Mesenchymal stem cell (in vitro differentiated cells and primary cell): ENCODE measurements at regions not wholly inside any gene's neighbourhood (a gene's known extent, or its start where the extent isn't known, plus 50 kb on each side); places are given as distances from the start of the nearest gene placed in this dataset.
A peak's percentile ranks its signal among the peaks of the same experiment; 100 is the strongest.

ENCODE experiments used
- DNase-seq: peaks from one replicate; pipeline ENCODE4 v3.0.0-alpha.2; 2013
- H2AFZ ChIP-seq: one replicate; pipeline ENCODE4 v1.6.1; 2013; ENCODE audit warnings: low read depth, mild to moderate bottlenecking, control low read depth, inconsistent platforms, low read length, moderate library complexity
- H2AK5ac ChIP-seq: 2 replicates; pipeline ENCODE4 v1.6.1; 2013; ENCODE audit warnings: low read length, moderate library complexity, mild to moderate bottlenecking, inconsistent platforms; ENCODE audit not compliant: severe bottlenecking
- H2BK120ac ChIP-seq: one replicate; pipeline ENCODE4 v1.6.1; 2013; ENCODE audit warnings: low read depth, mild to moderate bottlenecking, inconsistent platforms, low read length, moderate library complexity
- H2BK12ac ChIP-seq, 2 experiments: one replicate each; pipeline ENCODE4 v1.6.1; 2013; ENCODE audit warnings: inconsistent platforms in 2 of 2, low read length in 2 of 2, mild to moderate bottlenecking in 2 of 2, moderate library complexity in 2 of 2, control low read depth in 1 of 2
- H2BK15ac ChIP-seq: one replicate; pipeline ENCODE4 v1.6.1; 2013; ENCODE audit warnings: mild to moderate bottlenecking, low read depth, inconsistent platforms; ENCODE audit not compliant: poor library complexity, severe bottlenecking
- H2BK5ac ChIP-seq: 2 replicates; pipeline ENCODE4 v1.6.1; 2013; ENCODE audit warnings: low read depth, mild to moderate bottlenecking, low read length, control low read depth, inconsistent platforms; ENCODE audit not compliant: poor library complexity, severe bottlenecking
- H3K14ac ChIP-seq, 2 experiments: one replicate each; pipeline ENCODE4 v1.6.1; 2013; ENCODE audit warnings: inconsistent platforms in 2 of 2, low read length in 2 of 2, control low read depth in 1 of 2, mild to moderate bottlenecking in 1 of 2, moderate library complexity in 1 of 2
- H3K18ac ChIP-seq, 2 experiments: one replicate each; pipeline ENCODE4 v1.6.1; 2013; ENCODE audit warnings: inconsistent platforms in 2 of 2, low read length in 2 of 2, control low read depth in 1 of 2, low read depth in 1 of 2, mild to moderate bottlenecking in 1 of 2
- H3K23ac ChIP-seq, 2 experiments: one replicate each; pipeline ENCODE4 v1.6.1; 2013; ENCODE audit warnings: inconsistent platforms in 2 of 2, low read length in 2 of 2, mild to moderate bottlenecking in 2 of 2, moderate library complexity in 2 of 2, control low read depth in 1 of 2
- H3K27ac ChIP-seq: 2 replicates; pipeline ENCODE4 v1.5.1; 2013; ENCODE audit warnings: mild to moderate bottlenecking, moderate library complexity, low read length, control low read depth, inconsistent platforms; ENCODE audit not compliant: poor library complexity, severe bottlenecking
- H3K27me3 ChIP-seq, 2 experiments: 2 replicates each; pipeline versions ENCODE4 v1.6.1 to v1.7.0; 2013; ENCODE audit warnings: low read length in 2 of 2, mild to moderate bottlenecking in 2 of 2, moderate library complexity in 2 of 2, control low read depth in 1 of 2, inconsistent platforms in 1 of 2; ENCODE audit not compliant: control insufficient read depth in 1 of 2, insufficient read depth in 1 of 2
- H3K36me3 ChIP-seq, 2 experiments: 2 replicates each; pipeline versions ENCODE4 v1.6.1 to v1.7.0; 2013; ENCODE audit warnings: low read length in 2 of 2, control low read depth in 1 of 2, inconsistent platforms in 1 of 2, low read depth in 1 of 2, mild to moderate bottlenecking in 1 of 2; ENCODE audit not compliant: insufficient read depth in 2 of 2, control insufficient read depth in 1 of 2
- H3K4ac ChIP-seq, 2 experiments: one replicate each; pipeline ENCODE4 v1.6.1; 2013; ENCODE audit warnings: inconsistent platforms in 2 of 2, low read length in 2 of 2, mild to moderate bottlenecking in 2 of 2, moderate library complexity in 2 of 2, control low read depth in 1 of 2, low read depth in 1 of 2
- H3K4me1 ChIP-seq: 2 replicates; pipeline ENCODE4 v1.6.1; 2013; ENCODE audit warnings: low read depth, low read length, control low read depth; ENCODE audit not compliant: control insufficient read depth, insufficient read depth
- H3K4me2 ChIP-seq: 2 replicates; pipeline ENCODE4 v1.6.1; 2013; ENCODE audit warnings: low read length, mild to moderate bottlenecking, inconsistent platforms; ENCODE audit not compliant: poor library complexity, severe bottlenecking
- H3K4me3 ChIP-seq, 2 experiments: 2 replicates each; pipeline versions ENCODE4 v1.5.1 to v1.7.0; 2013; ENCODE audit warnings: low read length in 2 of 2, mild to moderate bottlenecking in 2 of 2, control low read depth in 1 of 2, low read depth in 1 of 2; ENCODE audit not compliant: insufficient read depth in 1 of 2
- H3K79me1 ChIP-seq: replicated peaks from 2 replicates; pipeline ENCODE4 v1.6.1; 2013; ENCODE audit warnings: mild to moderate bottlenecking, control low read depth, low read length, inconsistent platforms; ENCODE audit not compliant: poor library complexity, severe bottlenecking
- H3K9ac ChIP-seq: 2 replicates; pipeline ENCODE4 v1.7.0; 2013; ENCODE audit warnings: mild to moderate bottlenecking, low read length, moderate library complexity
- H3K9me3 ChIP-seq: 2 replicates; pipeline ENCODE4 v1.7.0; 2013; ENCODE audit warnings: mild to moderate bottlenecking, low read length; ENCODE audit not compliant: control insufficient read depth
- H4K8ac ChIP-seq: one replicate; pipeline ENCODE4 v1.6.1; 2013; ENCODE audit warnings: inconsistent platforms, mild to moderate bottlenecking, low read length, moderate library complexity
- H4K91ac ChIP-seq: one replicate; pipeline ENCODE4 v1.6.1; 2013; ENCODE audit warnings: mild to moderate bottlenecking, low read length, inconsistent platforms
- WGBS: methylation state at CpG from one replicate; pipeline ENCODE4 v1.1.7; 2013; ENCODE audit warnings: mixed read lengths; 5-methylcytosine and 5-hydroxymethylcytosine counted together

DNA sequence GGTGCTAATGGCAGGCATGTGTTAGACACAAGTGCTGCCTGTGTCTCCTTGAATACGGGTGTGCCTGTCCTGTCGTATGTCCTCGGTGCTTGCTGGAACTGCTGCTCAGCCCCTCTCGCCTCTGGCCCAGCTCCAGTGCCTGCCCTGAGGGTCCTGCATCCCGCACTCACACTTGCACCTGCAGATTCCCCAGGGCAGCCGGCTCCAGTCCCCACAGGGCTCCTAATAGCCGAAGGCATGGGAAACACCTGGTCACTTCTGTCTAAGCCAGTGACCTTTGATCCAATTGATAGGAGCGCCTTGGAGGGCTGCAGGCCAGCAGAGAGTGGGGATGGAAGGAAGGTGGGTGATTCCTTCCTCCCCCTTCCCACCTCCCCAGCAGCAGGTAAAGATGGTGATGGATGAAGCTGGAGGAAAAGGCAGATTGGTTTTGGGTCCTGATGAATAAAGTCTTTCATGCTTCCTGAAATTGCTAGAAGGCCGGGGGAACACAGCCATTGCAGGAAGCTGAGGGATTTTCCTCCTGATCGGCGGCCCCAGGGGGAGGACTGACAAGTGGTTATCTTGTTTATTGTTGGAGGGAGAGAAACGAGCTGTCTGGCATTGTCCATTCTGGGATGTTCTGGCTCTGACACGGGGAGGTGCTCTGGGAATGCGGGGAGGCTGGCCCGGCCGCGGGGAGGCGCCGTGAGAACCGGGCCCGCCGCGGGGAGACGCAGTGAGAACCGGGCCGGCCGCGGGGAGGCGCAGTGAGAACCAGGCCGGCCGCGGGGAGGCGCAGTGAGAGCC is 110.9 kb upstream of the B3GAT1 start:
- Histone ChIP-seq H2BK15ac (no peak overlapping the region), H3K4me2 (no peak overlapping the region), H3K4ac (no peak overlapping the region), H2AK5ac (no peak overlapping the region), H2BK5ac (no peak overlapping the region), H3K9ac (no peak overlapping the region), H2BK120ac (no peak overlapping the region), H3K79me1 (no peaks in the 10 kb centered on the region), H3K4me1 (peaks cover 3% of the 10 kb centered on the region), H3K27ac (no peak overlapping the region), H3K14ac (no peak overlapping the region), H3K23ac (no peak overlapping the region), H3K9me3 (no peaks in the 10 kb centered on the region), H3K18ac (no peak overlapping the region), H4K8ac (no peak overlapping the region), H2AFZ (no peak overlapping the region), H3K27me3 (peaks cover 0 to 14% of the 10 kb centered on the region in 2 experiments), H3K36me3 (no peaks in the 10 kb centered on the region), H2BK12ac (no peak overlapping the region), H3K4me3 (no peak overlapping the region), H4K91ac (no peak overlapping the region)
- no peak for DNase-seq
- 78% methylated on average over 20 of the region's 33 CpGs for WGBS

DNA sequence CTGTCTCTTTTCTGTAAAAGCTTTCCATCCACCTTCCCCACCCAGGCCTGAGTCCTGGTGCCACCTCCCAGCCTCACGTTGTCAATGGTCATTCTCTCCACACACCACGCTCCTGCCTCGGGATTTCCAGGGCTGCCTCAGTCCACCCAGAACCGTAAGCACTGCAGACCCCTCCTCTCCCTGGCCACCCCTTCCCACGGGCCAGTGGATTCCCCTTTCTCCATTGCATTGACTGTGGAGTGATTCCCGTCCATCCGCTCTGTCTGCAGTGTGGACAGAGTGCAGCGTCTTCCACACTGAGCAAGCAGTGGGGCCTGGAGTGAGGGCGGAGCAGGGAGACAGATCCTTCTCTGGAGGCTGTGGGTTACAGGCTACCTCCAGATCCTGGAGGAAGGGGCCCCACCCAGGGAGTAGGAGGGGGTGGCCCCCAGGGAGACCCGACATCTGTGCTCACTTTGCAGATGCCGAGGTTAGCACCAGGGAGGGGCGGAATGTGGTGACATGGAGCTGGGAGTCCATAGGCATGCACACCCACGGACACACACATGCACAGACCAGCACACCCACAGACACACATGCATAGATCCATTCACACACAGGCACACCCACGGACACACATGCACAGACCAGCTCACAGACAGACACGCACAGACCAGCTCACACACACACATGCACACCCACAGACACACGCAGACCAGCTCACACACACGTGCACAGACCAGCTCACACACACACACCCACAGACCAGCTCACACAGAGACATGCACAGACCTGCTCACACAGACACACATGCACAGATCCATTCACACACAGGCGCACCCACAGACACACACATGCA is 109.6 kb upstream of the B3GAT1 start:
- H4K8ac ChIP-seq = no peak overlapping the region
- H3K27ac ChIP-seq = no peak overlapping the region
- H2BK12ac ChIP-seq = no peak overlapping the region
- H3K9me3 ChIP-seq = no peaks in the 10 kb centered on the region
- no peak overlapping the region for H2BK15ac ChIP-seq
- DNase-seq = no peak
- H3K79me1 ChIP-seq = no peaks in the 10 kb centered on the region
- H2BK120ac ChIP-seq = no peak overlapping the region
- H2AFZ ChIP-seq = no peak overlapping the region
- peaks cover 0 to 14% of the 10 kb centered on the region in 2 experiments for H3K27me3 ChIP-seq
- peak overlapping the region; percentile 82 for H4K91ac ChIP-seq
- peak overlapping the region in 1 of 2 experiments; percentile 56 for H3K23ac ChIP-seq
- no peak overlapping the region for H2BK5ac ChIP-seq
- H3K14ac ChIP-seq = no peak overlapping the region
- no peak overlapping the region for H3K4me2 ChIP-seq
- no peak overlapping the region for H2AK5ac ChIP-seq
- no peak overlapping the region for H3K4ac ChIP-seq
- no peak overlapping the region for H3K9ac ChIP-seq
- H3K4me1 ChIP-seq = peaks cover 3% of the 10 kb centered on the region
- H3K4me3 ChIP-seq = no peak overlapping the region
- WGBS = 77% methylated on average over 17 of the region's 18 CpGs
- no peak overlapping the region for H3K18ac ChIP-seq
- H3K36me3 ChIP-seq = no peaks in the 10 kb centered on the region

DNA sequence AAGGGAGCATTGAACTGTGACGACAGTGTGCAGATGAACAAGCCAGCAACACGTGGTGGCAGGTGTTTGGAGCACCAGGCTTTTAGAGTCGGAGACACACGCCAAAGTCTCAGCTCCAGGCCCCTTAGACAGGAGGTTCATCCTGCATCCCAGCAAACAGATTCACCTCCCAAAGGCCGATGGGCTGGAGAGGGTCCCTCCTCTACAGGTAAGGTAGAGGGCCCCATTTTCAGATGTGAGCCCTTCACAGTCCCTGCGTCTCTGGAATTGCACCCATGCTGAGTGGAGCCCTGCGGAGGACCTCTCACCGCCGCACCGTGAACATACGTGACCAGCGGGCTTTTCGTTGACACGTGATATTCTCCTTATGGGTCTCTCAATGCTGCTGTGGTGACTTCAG is 109.0 kb upstream of the B3GAT1 start:
- Histone ChIP-seq H4K91ac (no peak overlapping the region), H2BK12ac (no peak overlapping the region), H3K4ac (no peak overlapping the region), H2AFZ (no peak overlapping the region), H2BK5ac (no peak overlapping the region), H2BK120ac (no peak overlapping the region), H3K4me3 (no peak overlapping the region), H3K4me1 (peaks cover 3% of the 10 kb centered on the region), H4K8ac (no peak overlapping the region), H2BK15ac (no peak overlapping the region), H3K23ac (no peak overlapping the region), H3K4me2 (no peak overlapping the region), H3K27me3 (peaks cover 0 to 14% of the 10 kb centered on the region in 2 experiments), H3K9me3 (no peaks in the 10 kb centered on the region), H3K9ac (no peak overlapping the region), H3K14ac (no peak overlapping the region), H3K36me3 (no peaks in the 10 kb centered on the region), H3K79me1 (no peaks in the 10 kb centered on the region), H3K27ac (no peak overlapping the region), H3K18ac (no peak overlapping the region), H2AK5ac (no peak overlapping the region)
- no peak for DNase-seq
- 88% methylated on average over 14 of the region's 14 CpGs for WGBS

DNA sequence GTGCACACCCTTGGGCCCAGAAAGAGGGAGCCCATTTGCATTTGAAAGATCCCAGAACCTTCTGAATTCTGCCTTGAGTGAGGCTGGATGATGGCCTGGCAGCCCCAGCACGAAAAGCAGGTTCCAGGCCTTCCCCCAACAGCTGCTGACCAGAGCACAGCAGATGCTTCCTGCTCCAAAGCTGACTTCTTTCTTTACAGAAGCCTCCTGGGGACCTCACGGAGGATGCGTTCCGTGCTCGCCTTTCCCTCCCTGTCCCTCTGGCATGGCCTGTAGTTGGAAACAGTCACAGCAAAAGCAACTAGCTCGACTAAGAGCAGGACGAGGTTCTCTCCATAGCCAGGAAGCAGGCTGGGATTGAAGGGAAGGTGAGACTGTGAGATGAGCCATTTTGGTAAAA is 107.7 kb upstream of the B3GAT1 start:
- no peak overlapping the region for H3K23ac ChIP-seq
- peaks cover 3% of the 10 kb centered on the region for H3K4me1 ChIP-seq

More for the DNA sequence above, 107.7 kb upstream of the B3GAT1 start:
- Histone ChIP-seq H3K18ac (no peak overlapping the region), H2AK5ac (no peak overlapping the region), H3K9ac (no peak overlapping the region), H3K27ac (no peak overlapping the region), H3K4ac (no peak overlapping the region), H2AFZ (no peak overlapping the region), H2BK15ac (no peak overlapping the region), H3K79me1 (no peaks in the 10 kb centered on the region), H4K91ac (no peak overlapping the region), H2BK120ac (no peak overlapping the region), H3K4me2 (no peak overlapping the region), H2BK5ac (no peak overlapping the region), H3K27me3 (peaks cover 0 to 14% of the 10 kb centered on the region in 2 experiments), H3K9me3 (no peaks in the 10 kb centered on the region), H3K4me3 (no peak overlapping the region), H3K14ac (no peak overlapping the region), H2BK12ac (no peak overlapping the region), H4K8ac (no peak overlapping the region), H3K36me3 (no peaks in the 10 kb centered on the region)
- no peak for DNase-seq
- 72% methylated on average over 7 of the region's 7 CpGs for WGBS
